ENCODE measurements at regions not wholly inside any gene's neighbourhood (a gene's known extent, or its start where the extent isn't known, plus 50 kb on each side); places are given as distances from the start of the nearest gene placed in this dataset.

DNA sequence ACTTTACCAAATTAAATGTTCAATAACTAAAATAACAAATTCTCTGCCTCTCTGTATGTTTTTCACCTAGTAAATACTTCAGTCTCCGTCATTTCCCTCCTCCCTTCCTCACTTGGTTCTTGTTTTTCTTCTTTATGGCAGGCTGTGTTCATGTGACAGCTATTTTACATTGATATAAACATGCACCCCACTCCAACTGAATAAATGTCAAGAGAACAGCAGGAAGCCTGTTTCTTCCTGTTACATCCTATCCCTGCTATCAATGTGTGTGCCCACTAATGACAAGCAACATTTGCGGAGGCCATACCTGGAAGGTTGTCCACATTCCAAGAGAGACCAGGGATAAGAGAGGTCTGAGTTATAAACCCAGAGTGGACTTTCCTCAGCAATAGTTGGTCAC is 145.2 kb upstream of the MAST4 start:
- TF ChIP-seq, protein P1, sequence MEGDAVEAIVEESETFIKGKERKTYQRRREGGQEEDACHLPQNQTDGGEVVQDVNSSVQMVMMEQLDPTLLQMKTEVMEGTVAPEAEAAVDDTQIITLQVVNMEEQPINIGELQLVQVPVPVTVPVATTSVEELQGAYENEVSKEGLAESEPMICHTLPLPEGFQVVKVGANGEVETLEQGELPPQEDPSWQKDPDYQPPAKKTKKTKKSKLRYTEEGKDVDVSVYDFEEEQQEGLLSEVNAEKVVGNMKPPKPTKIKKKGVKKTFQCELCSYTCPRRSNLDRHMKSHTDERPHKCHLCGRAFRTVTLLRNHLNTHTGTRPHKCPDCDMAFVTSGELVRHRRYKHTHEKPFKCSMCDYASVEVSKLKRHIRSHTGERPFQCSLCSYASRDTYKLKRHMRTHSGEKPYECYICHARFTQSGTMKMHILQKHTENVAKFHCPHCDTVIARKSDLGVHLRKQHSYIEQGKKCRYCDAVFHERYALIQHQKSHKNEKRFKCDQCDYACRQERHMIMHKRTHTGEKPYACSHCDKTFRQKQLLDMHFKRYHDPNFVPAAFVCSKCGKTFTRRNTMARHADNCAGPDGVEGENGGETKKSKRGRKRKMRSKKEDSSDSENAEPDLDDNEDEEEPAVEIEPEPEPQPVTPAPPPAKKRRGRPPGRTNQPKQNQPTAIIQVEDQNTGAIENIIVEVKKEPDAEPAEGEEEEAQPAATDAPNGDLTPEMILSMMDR (IDR thresholded peaks at IDR 0.05), result no peak
- Histone ChIP-seq H3K9me3 (ENCODE audit: control insufficient read depth in 1 of 2, insufficient read depth in 1 of 2, low read length in 2 of 2) (peaks cover 0 to 6% of the 10 kb centered on the region in 2 experiments), H3K4me1 (ENCODE audit: insufficient read depth, low read length) (no peaks in the 10 kb centered on the region), H3K36me3 (ENCODE audit: insufficient read depth, low read length) (no peaks in the 10 kb centered on the region), H3K27ac (ENCODE audit: low read depth in 1 of 2, low read length in 2 of 2) (no peak overlapping the region), H3K4me3 (ENCODE audit: low read length) (no peak overlapping the region), H3K27me3 (ENCODE audit: control insufficient read depth in 1 of 2, insufficient read depth in 2 of 2, low read length in 2 of 2) (no peaks in the 10 kb centered on the region)
- no peaks in the 10 kb centered on the region for H3K27me3 Mint-ChIP-seq
- ATAC-seq (ENCODE audit: poor library complexity), result no peak
- H3K4me3 Mint-ChIP-seq, result no peak overlapping the region
- DNase-seq, result no peak
- ChIA-PET POLR2A (no interaction called here), CTCF (no interaction called here)
- intact Hi-C loops (cut with DNase I, micrococcal nuclease), result no loop called here
- no peak overlapping the region for H3K27ac Mint-ChIP-seq
- H3K4me1 Mint-ChIP-seq (ENCODE audit: low read depth), result no peaks in the 10 kb centered on the region
- peaks cover 8% of the 10 kb centered on the region for H3K9me3 Mint-ChIP-seq
- no peaks in the 10 kb centered on the region for H3K36me3 Mint-ChIP-seq (ENCODE audit: low read depth)

DNA sequence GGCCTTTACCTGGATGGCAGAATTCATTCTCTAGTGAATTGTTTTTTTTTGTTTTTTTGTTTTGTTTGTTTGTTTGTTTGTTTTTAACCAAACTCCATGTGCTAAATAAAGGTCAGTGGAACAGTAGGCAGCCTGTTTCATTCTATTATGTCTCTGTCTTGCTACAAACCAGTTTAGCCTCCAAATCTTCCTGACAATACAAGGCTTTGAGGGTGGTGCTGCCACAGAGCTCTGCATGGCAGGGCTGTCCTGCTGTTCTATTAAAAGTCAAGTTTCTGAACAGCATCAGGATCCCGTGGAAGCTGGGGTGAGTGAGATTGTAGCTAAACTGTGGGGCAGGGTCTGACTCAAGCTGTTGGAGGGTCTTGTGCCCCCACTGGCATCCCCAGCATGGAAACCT is 144.1 kb upstream of the MAST4 start:
- TF ChIP-seq, protein P1 (IDR thresholded peaks at IDR 0.05), result no peak
- CTCF ChIA-PET, result no interaction called here
- Histone ChIP-seq H3K27ac (ENCODE audit: low read depth in 1 of 2, low read length in 2 of 2) (no peak overlapping the region), H3K4me3 (ENCODE audit: low read length) (no peak overlapping the region), H3K9me3 (ENCODE audit: control insufficient read depth in 1 of 2, insufficient read depth in 1 of 2, low read length in 2 of 2) (peaks cover 0 to 6% of the 10 kb centered on the region in 2 experiments), H3K4me1 (ENCODE audit: insufficient read depth, low read length) (no peaks in the 10 kb centered on the region), H3K36me3 (ENCODE audit: insufficient read depth, low read length) (no peaks in the 10 kb centered on the region), H3K27me3 (ENCODE audit: control insufficient read depth in 1 of 2, insufficient read depth in 2 of 2, low read length in 2 of 2) (no peaks in the 10 kb centered on the region)
- Mint-ChIP-seq H3K4me3 (no peak overlapping the region), H3K27me3 (no peaks in the 10 kb centered on the region), H3K27ac (no peak overlapping the region), H3K9me3 (peaks cover 8% of the 10 kb centered on the region), H3K36me3 (ENCODE audit: low read depth) (no peaks in the 10 kb centered on the region), H3K4me1 (ENCODE audit: low read depth) (no peaks in the 10 kb centered on the region)
- intact Hi-C loops (cut with DNase I, micrococcal nuclease), result no loop called here
- DNase-seq (no peak), ATAC-seq (ENCODE audit: poor library complexity) (no peak)
- POLR2A ChIA-PET, result no interaction called here

DNA sequence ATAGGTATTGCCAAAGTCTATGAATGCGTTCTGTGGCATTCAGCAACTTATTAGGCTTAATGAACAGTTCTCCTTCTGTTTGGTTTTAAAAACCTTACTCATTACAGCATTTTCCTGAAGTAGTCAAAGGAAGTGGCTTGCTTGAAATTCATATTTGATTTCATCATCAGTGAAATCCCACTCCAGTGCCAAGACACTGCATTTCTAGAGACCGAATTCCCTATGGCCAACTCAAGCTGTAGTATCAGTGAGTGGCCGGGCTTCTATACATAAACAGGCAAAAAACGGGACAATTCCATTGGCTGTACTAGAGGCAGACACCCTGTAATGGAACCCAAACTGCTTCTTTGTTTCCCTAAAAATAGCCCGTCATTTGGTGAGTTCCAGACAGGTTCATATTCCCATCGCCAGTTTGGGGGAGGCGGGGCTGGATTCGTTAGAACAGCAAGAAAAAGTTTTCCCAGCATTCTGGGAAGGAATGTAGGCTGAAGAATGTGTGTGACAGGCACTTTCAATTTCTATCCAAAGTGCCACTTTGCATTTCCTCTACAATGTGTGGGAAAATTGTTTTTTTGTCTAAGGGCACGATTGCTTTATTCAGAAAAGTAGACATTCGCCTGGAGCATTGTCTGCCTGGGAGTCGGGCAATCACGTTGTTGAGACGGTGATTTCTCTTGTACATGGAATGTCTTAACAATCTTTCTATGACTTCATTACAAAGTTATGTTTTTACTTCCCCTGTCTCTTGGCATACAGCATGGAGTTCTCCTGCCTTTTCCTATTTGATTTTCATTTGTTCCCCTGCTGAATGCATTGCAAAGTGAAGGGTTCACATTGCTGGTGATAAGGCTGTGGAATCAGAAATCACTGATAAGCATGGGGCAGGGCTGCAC is 141.8 kb upstream of the MAST4 start:
- intact Hi-C loops (cut with DNase I, micrococcal nuclease), result no loop called here
- DNase-seq, result no peak
- H3K4me1 ChIP-seq (ENCODE audit: insufficient read depth, low read length), result no peaks in the 10 kb centered on the region
- no peak overlapping the region for H3K27ac Mint-ChIP-seq
- H3K4me3 Mint-ChIP-seq, result no peak overlapping the region
- ATAC-seq (ENCODE audit: poor library complexity), result no peak
- H3K36me3 ChIP-seq (ENCODE audit: insufficient read depth, low read length), result no peaks in the 10 kb centered on the region
- ChIA-PET POLR2A (no interaction called here), CTCF (interaction anchor here (1.5 kb wide), 1 partner anchor 12 kb away, joined by 3 read pairs; no protein-coding TSS in a partner anchor)
- peaks cover 0 to 6% of the 10 kb centered on the region in 2 experiments for H3K9me3 ChIP-seq (ENCODE audit: control insufficient read depth in 1 of 2, insufficient read depth in 1 of 2, low read length in 2 of 2)
- H3K9me3 Mint-ChIP-seq, result peaks cover 3% of the 10 kb centered on the region
- H3K27me3 Mint-ChIP-seq, result no peaks in the 10 kb centered on the region
- no peaks in the 10 kb centered on the region for H3K4me1 Mint-ChIP-seq (ENCODE audit: low read depth)
- TF ChIP-seq, protein P1 (IDR thresholded peaks at IDR 0.05), result no peak
- no peaks in the 10 kb centered on the region for H3K36me3 Mint-ChIP-seq (ENCODE audit: low read depth)
- H3K27ac ChIP-seq (ENCODE audit: low read depth in 1 of 2, low read length in 2 of 2), result no peak overlapping the region
- H3K4me3 ChIP-seq (ENCODE audit: low read length), result no peak overlapping the region
- H3K27me3 ChIP-seq (ENCODE audit: control insufficient read depth in 1 of 2, insufficient read depth in 2 of 2, low read length in 2 of 2), result no peaks in the 10 kb centered on the region
